ENCODE measurements at regions not wholly inside any gene's neighbourhood (a gene's known extent, or its start where the extent isn't known, plus 50 kb on each side); places are given as distances from the start of the nearest gene placed in this dataset.
"Not testable (repeated sequence)": the region's sequence is repeated elsewhere in the genome, so short reads cannot be mapped to it uniquely, and the experiment has no call there.

GRCh38 chr18:71036783-71037182, 747.9 kb downstream of the SOCS6 start:
- Mint-ChIP-seq H3K4me3 (no peak overlapping the region), H3K36me3 (no peaks in the 10 kb centered on the region), H3K27ac (no peak overlapping the region), H3K27me3 (ENCODE audit: low read depth in 3 of 3) (peaks cover 0 to 3% (median 1%) of the 10 kb centered on the region in 3 donors), H3K4me1 (no peaks in the 10 kb centered on the region), H3K9me3 (peaks cover 0 to 13% (median 2%) of the 10 kb centered on the region in 7 donors)
- Histone ChIP-seq H4K20me1 (ENCODE audit: insufficient read depth, low read length) (no peaks in the 10 kb centered on the region), H3K9me3 (replicated peaks in 1 of 2; ENCODE audit: control insufficient read depth in 1 of 2, insufficient read depth in 1 of 2, low read length in 2 of 2) (peaks cover 9 to 12% of the 10 kb centered on the region in 2 donors), H3K27me3 (ENCODE audit: control insufficient read depth in 2 of 2, insufficient read depth in 2 of 2, low read length in 2 of 2) (no peaks in the 10 kb centered on the region), H3K9ac (ENCODE audit: insufficient read depth, low read length, poor library complexity, severe bottlenecking) (no peak overlapping the region), H2AFZ (ENCODE audit: insufficient read depth, low read depth, low read length, poor library complexity, severe bottlenecking) (no peak overlapping the region), H3K4me1 (ENCODE audit: control insufficient read depth in 1 of 2, insufficient read depth in 2 of 2, low read length in 2 of 2) (no peaks in the 10 kb centered on the region), H3K4me2 (replicated peaks; ENCODE audit: extremely low read depth, low read length, poor library complexity, severe bottlenecking) (no peak overlapping the region), H3K36me3 (replicated peaks in 1 of 2; ENCODE audit: control insufficient read depth in 1 of 2, insufficient read depth in 2 of 2, low read length in 2 of 2) (no peaks in the 10 kb centered on the region), H3K27ac (ENCODE audit: low read depth in 1 of 2, low read length in 2 of 2) (no peak overlapping the region), H3K79me2 (ENCODE audit: insufficient read depth, low read length) (no peaks in the 10 kb centered on the region), H3K4me3 (replicated peaks in 1 of 3; ENCODE audit: low read depth in 2 of 3, low read length in 3 of 3) (no peak overlapping the region)
- no CpG with 5 or more reads among the region's 1 CpG for WGBS (ENCODE audit: insufficient coverage)
- TF ChIP-seq CTCF (IDR thresholded peaks at IDR 0.05), result no peak
- DNase-seq, result no peak
- intact Hi-C loops (cut with micrococcal nuclease), result no loop called here

GRCh38 chr18:71031296-71032191, 742.7 kb downstream of the SOCS6 start:
- H4K20me1 ChIP-seq (ENCODE audit: insufficient read depth, low read length); H2AFZ ChIP-seq (ENCODE audit: insufficient read depth, low read depth, low read length, poor library complexity, severe bottlenecking); H3K9ac ChIP-seq (ENCODE audit: insufficient read depth, low read length, poor library complexity, severe bottlenecking); intact Hi-C loops (cut with micrococcal nuclease); H3K27ac ChIP-seq (ENCODE audit: low read depth in 1 of 2, low read length in 2 of 2); H3K27ac Mint-ChIP-seq; H3K36me3 Mint-ChIP-seq; H3K4me2 ChIP-seq (replicated peaks; ENCODE audit: extremely low read depth, low read length, poor library complexity, severe bottlenecking); H3K36me3 ChIP-seq (replicated peaks in 1 of 2; ENCODE audit: control insufficient read depth in 1 of 2, insufficient read depth in 2 of 2, low read length in 2 of 2); H3K4me3 Mint-ChIP-seq; H3K4me1 Mint-ChIP-seq; H3K27me3 ChIP-seq (ENCODE audit: control insufficient read depth in 2 of 2, insufficient read depth in 2 of 2, low read length in 2 of 2); H3K27me3 Mint-ChIP-seq (ENCODE audit: low read depth in 3 of 3); H3K4me1 ChIP-seq (ENCODE audit: control insufficient read depth in 1 of 2, insufficient read depth in 2 of 2, low read length in 2 of 2); DNase-seq; H3K79me2 ChIP-seq (ENCODE audit: insufficient read depth, low read length); H3K4me3 ChIP-seq (replicated peaks in 1 of 3; ENCODE audit: low read depth in 2 of 3, low read length in 3 of 3): not testable (repeated sequence)
- H3K9me3 Mint-ChIP-seq, result peaks cover 8 to 35% (median 26%) of the 10 kb centered on the region in 7 donors
- 93% methylated on average over 36 of the region's 46 CpGs for WGBS (ENCODE audit: insufficient coverage)
- peaks cover 38 to 48% of the 10 kb centered on the region in 2 donors for H3K9me3 ChIP-seq (replicated peaks in 1 of 2; ENCODE audit: control insufficient read depth in 1 of 2, insufficient read depth in 1 of 2, low read length in 2 of 2)

- H3K4me1 ChIP-seq (ENCODE audit: control insufficient read depth in 1 of 2, insufficient read depth in 2 of 2, low read length in 2 of 2); H3K4me3 Mint-ChIP-seq; H4K20me1 ChIP-seq (ENCODE audit: insufficient read depth, low read length); H3K4me2 ChIP-seq (replicated peaks; ENCODE audit: extremely low read depth, low read length, poor library complexity, severe bottlenecking); H3K27me3 ChIP-seq (ENCODE audit: control insufficient read depth in 2 of 2, insufficient read depth in 2 of 2, low read length in 2 of 2); H2AFZ ChIP-seq (ENCODE audit: insufficient read depth, low read depth, low read length, poor library complexity, severe bottlenecking); H3K36me3 ChIP-seq (replicated peaks in 1 of 2; ENCODE audit: control insufficient read depth in 1 of 2, insufficient read depth in 2 of 2, low read length in 2 of 2); DNase-seq; H3K4me3 ChIP-seq (replicated peaks in 1 of 3; ENCODE audit: low read depth in 2 of 3, low read length in 3 of 3); intact Hi-C loops (cut with micrococcal nuclease); H3K9ac ChIP-seq (ENCODE audit: insufficient read depth, low read length, poor library complexity, severe bottlenecking); H3K27ac Mint-ChIP-seq; H3K27ac ChIP-seq (ENCODE audit: low read depth in 1 of 2, low read length in 2 of 2); H3K27me3 Mint-ChIP-seq (ENCODE audit: low read depth in 3 of 3); H3K79me2 ChIP-seq (ENCODE audit: insufficient read depth, low read length); H3K4me1 Mint-ChIP-seq; H3K36me3 Mint-ChIP-seq: not testable (repeated sequence)
- 91% methylated on average over 5 of the region's 8 CpGs for WGBS (ENCODE audit: insufficient coverage)
- peaks cover 8 to 36% (median 26%) of the 10 kb centered on the region in 7 donors for H3K9me3 Mint-ChIP-seq
- H3K9me3 ChIP-seq (replicated peaks in 1 of 2; ENCODE audit: control insufficient read depth in 1 of 2, insufficient read depth in 1 of 2, low read length in 2 of 2), result peaks cover 43 to 49% of the 10 kb centered on the region in 2 donors
Observed at GRCh38 chr18:71030085-71030484, 741.2 kb downstream of the SOCS6 start.

Measured in CD14-positive monocyte (primary cell).